GM06990 (cell line): ENCODE measurements at regions not wholly inside any gene's neighbourhood (a gene's known extent, or its start where the extent isn't known, plus 50 kb on each side); places are given as distances from the start of the nearest gene placed in this dataset.

Experiments
- DNase-seq: peaks from one replicate; pipeline ENCODE4 v3.0.0-alpha.2; 2011; ENCODE audit not compliant: insufficient read length; ENCODE audit errors: extremely low read depth
- H3K27me3 ChIP-seq: replicated peaks from 2 replicates; pipeline ENCODE4 v1.6.0; 2011; ENCODE audit warnings: low read length; ENCODE audit not compliant: control insufficient read depth, insufficient read depth
- H3K36me3 ChIP-seq: 2 replicates; pipeline ENCODE4 v1.5.1; 2011; ENCODE audit warnings: low read length; ENCODE audit not compliant: control insufficient read depth, insufficient read depth
- H3K4me3 ChIP-seq: replicated peaks from 2 replicates; pipeline ENCODE4 v1.5.1; 2011; ENCODE audit warnings: low read depth, mild to moderate bottlenecking, control low read depth, low read length
- CTCF ChIP-seq: IDR thresholded peaks from 2 replicates; pipeline ENCODE4 v1.5.1; 2011; ENCODE audit warnings: low read length, control low read depth, mild to moderate bottlenecking, inconsistent platforms; ENCODE audit not compliant: insufficient read depth, poor library complexity, severe bottlenecking

GRCh38 chr6:155647354-155647753 is 191.7 kb upstream of the NOX3 start:
- Histone ChIP-seq H3K27me3 (no peaks in the 10 kb centered on the region), H3K4me3 (no peak overlapping the region), H3K36me3 (no peaks in the 10 kb centered on the region)
- no peak for TF ChIP-seq CTCF
- no peak for DNase-seq

GRCh38 chr6:155646443-155646842 is 190.8 kb upstream of the NOX3 start:
- DNase-seq = no peak
- Histone ChIP-seq H3K36me3 (no peaks in the 10 kb centered on the region), H3K4me3 (no peak overlapping the region), H3K27me3 (no peaks in the 10 kb centered on the region)
- TF ChIP-seq CTCF = no peak

- DNase-seq = no peak
- Histone ChIP-seq H3K36me3 (no peaks in the 10 kb centered on the region), H3K4me3 (no peak overlapping the region), H3K27me3 (no peaks in the 10 kb centered on the region)
- TF ChIP-seq CTCF = no peak
Measured at GRCh38 chr6:155645325-155645724, 189.7 kb upstream of the NOX3 start.

GRCh38 chr6:155641603-155642002 is 186.0 kb upstream of the NOX3 start:
- H3K27me3 ChIP-seq = no peaks in the 10 kb centered on the region
- no peak for TF ChIP-seq CTCF
- no peaks in the 10 kb centered on the region for H3K36me3 ChIP-seq
- no peak overlapping the region for H3K4me3 ChIP-seq
- DNase-seq = no peak

GRCh38 chr6:155638200-155638599 is 182.6 kb upstream of the NOX3 start:
- H3K4me3 ChIP-seq = no peak overlapping the region
- TF ChIP-seq CTCF = no peak
- no peak for DNase-seq
- H3K27me3 ChIP-seq = no peaks in the 10 kb centered on the region
- no peaks in the 10 kb centered on the region for H3K36me3 ChIP-seq

- no peak overlapping the region for H3K4me3 ChIP-seq
- H3K27me3 ChIP-seq = no peaks in the 10 kb centered on the region
- no peaks in the 10 kb centered on the region for H3K36me3 ChIP-seq
- TF ChIP-seq CTCF = no peak
- no peak for DNase-seq
Measured at GRCh38 chr6:155635416-155635815, 179.8 kb upstream of the NOX3 start.
